ENCODE measurements at regions not wholly inside any gene's neighbourhood (a gene's known extent, or its start where the extent isn't known, plus 50 kb on each side); places are given as distances from the start of the nearest gene placed in this dataset.

- Histone ChIP-seq H3K27ac (no peak overlapping the region), H3K4me1 (no peaks in the 10 kb centered on the region), H3K9me3 (no peaks in the 10 kb centered on the region), H3K36me3 (no peaks in the 10 kb centered on the region), H3K4me3 (no peak overlapping the region), H3K27me3 (no peaks in the 10 kb centered on the region)
- TF ChIP-seq POLR2AphosphoS5 (IDR thresholded peaks at IDR 0.05; ENCODE audit: insufficient read depth in 1 of 2, low read depth in 1 of 2) (no peak), CTCF (IDR thresholded peaks at IDR 0.05) (no peak), POLR2A (IDR thresholded peaks at IDR 0.05) (no peak)
- intact Hi-C loops (cut with DNase I), result no loop called here
- DNase-seq (ENCODE audit: extremely low spot score in 2 of 2), result no peak
Measured at GRCh38 chr1:239436286-239436685, 49.9 kb downstream of the CHRM3 start.

- intact Hi-C loops (cut with DNase I), result no loop called here
- no peak for DNase-seq (ENCODE audit: extremely low spot score in 2 of 2)
- Histone ChIP-seq H3K36me3 (no peaks in the 10 kb centered on the region), H3K27me3 (no peaks in the 10 kb centered on the region), H3K9me3 (no peaks in the 10 kb centered on the region), H3K27ac (no peak overlapping the region), H3K4me1 (no peaks in the 10 kb centered on the region), H3K4me3 (no peak overlapping the region)
- no peak for TF ChIP-seq POLR2A (IDR thresholded peaks at IDR 0.05)
Measured at GRCh38 chr1:239437822-239438221, 51.5 kb downstream of the CHRM3 start.

GRCh38 chr1:239438891-239439290 lies 52.5 kb downstream of the CHRM3 start:
- Histone ChIP-seq H3K9me3 (no peaks in the 10 kb centered on the region), H3K36me3 (no peaks in the 10 kb centered on the region), H3K4me1 (no peaks in the 10 kb centered on the region), H3K27me3 (no peaks in the 10 kb centered on the region), H3K4me3 (no peak overlapping the region), H3K27ac (no peak overlapping the region)
- DNase-seq (ENCODE audit: extremely low spot score in 2 of 2), result no peak
- TF ChIP-seq CTCF (IDR thresholded peaks at IDR 0.05) (no peak), POLR2A (IDR thresholded peaks at IDR 0.05) (no peak), POLR2AphosphoS5 (IDR thresholded peaks at IDR 0.05; ENCODE audit: insufficient read depth in 1 of 2, low read depth in 1 of 2) (no peak)
- intact Hi-C loops (cut with DNase I), result no loop called here

GRCh38 chr1:239443361-239443760 lies 57.0 kb downstream of the CHRM3 start:
- Histone ChIP-seq H3K4me1 (no peaks in the 10 kb centered on the region), H3K27me3 (no peaks in the 10 kb centered on the region), H3K4me3 (no peak overlapping the region), H3K27ac (no peak overlapping the region), H3K9me3 (no peaks in the 10 kb centered on the region), H3K36me3 (no peaks in the 10 kb centered on the region)
- no peak for TF ChIP-seq CTCF (IDR thresholded peaks at IDR 0.05)
- TF ChIP-seq POLR2AphosphoS5 (IDR thresholded peaks at IDR 0.05; ENCODE audit: insufficient read depth in 1 of 2, low read depth in 1 of 2), result no peak
- TF ChIP-seq POLR2A (IDR thresholded peaks at IDR 0.05), result no peak
- DNase-seq (ENCODE audit: extremely low spot score in 2 of 2), result no peak
- intact Hi-C loops (cut with DNase I), result no loop called here

GRCh38 chr1:239446611-239447010 lies 60.2 kb downstream of the CHRM3 start:
- DNase-seq (ENCODE audit: extremely low spot score in 2 of 2), result no peak
- H3K27ac ChIP-seq, result no peak overlapping the region
- no peak for TF ChIP-seq CTCF (IDR thresholded peaks at IDR 0.05)
- no peak for TF ChIP-seq POLR2AphosphoS5 (IDR thresholded peaks at IDR 0.05; ENCODE audit: insufficient read depth in 1 of 2, low read depth in 1 of 2)
- no peak for TF ChIP-seq POLR2A (IDR thresholded peaks at IDR 0.05)
- H3K4me3 ChIP-seq, result no peak overlapping the region
- H3K27me3 ChIP-seq, result no peaks in the 10 kb centered on the region
- no peaks in the 10 kb centered on the region for H3K4me1 ChIP-seq
- no peaks in the 10 kb centered on the region for H3K36me3 ChIP-seq
- intact Hi-C loops (cut with DNase I), result no loop called here
- H3K9me3 ChIP-seq, result no peaks in the 10 kb centered on the region

- H3K9me3 ChIP-seq, result no peaks in the 10 kb centered on the region
- intact Hi-C loops (cut with DNase I), result no loop called here
- H3K36me3 ChIP-seq, result no peaks in the 10 kb centered on the region
- DNase-seq (ENCODE audit: extremely low spot score in 2 of 2), result no peak
- H3K4me1 ChIP-seq, result no peaks in the 10 kb centered on the region
- no peaks in the 10 kb centered on the region for H3K27me3 ChIP-seq
- TF ChIP-seq POLR2AphosphoS5 (IDR thresholded peaks at IDR 0.05; ENCODE audit: insufficient read depth in 1 of 2, low read depth in 1 of 2) (no peak), POLR2A (IDR thresholded peaks at IDR 0.05) (no peak), CTCF (IDR thresholded peaks at IDR 0.05) (no peak)
- H3K4me3 ChIP-seq, result no peak overlapping the region
- H3K27ac ChIP-seq, result no peak overlapping the region
Measured at GRCh38 chr1:239448911-239449310, 62.5 kb downstream of the CHRM3 start.

All from vagina (tissue), 2 donors.